BE2C (cell line): ENCODE measurements at regions not wholly inside any gene's neighbourhood (a gene's known extent, or its start where the extent isn't known, plus 50 kb on each side); places are given as distances from the start of the nearest gene placed in this dataset.

Source experiments
- DNase-seq: peaks from one replicate; pipeline ENCODE4 v3.0.0-alpha.2; 2020
- H3K27me3 ChIP-seq: fragments of 250-450 bp; sonication (Bioruptor Pico); 2 replicates; pipeline ENCODE4 v1.5.1; 2020; ENCODE audit warnings: mild to moderate bottlenecking
- H3K36me3 ChIP-seq: fragments of 250-450 bp; sonication (Bioruptor Pico); 2 replicates; pipeline ENCODE4 v1.5.1; 2020; ENCODE audit warnings: mild to moderate bottlenecking
- H3K4me1 ChIP-seq: fragments of 250-450 bp; sonication (Bioruptor Pico); 2 replicates; pipeline ENCODE4 v1.5.1; 2020
- H3K4me3 ChIP-seq: 2 replicates; pipeline ENCODE4 v1.5.1; 2011; ENCODE audit warnings: low read depth, low read length
- H3K9me3 ChIP-seq: fragments of 250-450 bp; sonication (Bioruptor Pico); 2 replicates; pipeline ENCODE4 v1.5.1; 2020
- TF ChIP-seq, protein P1 (sequence below): IDR thresholded peaks from 2 replicates; pipeline ENCODE4 v1.5.1; 2012; ENCODE audit warnings: mild to moderate bottlenecking, low read depth, low read length

DNA sequence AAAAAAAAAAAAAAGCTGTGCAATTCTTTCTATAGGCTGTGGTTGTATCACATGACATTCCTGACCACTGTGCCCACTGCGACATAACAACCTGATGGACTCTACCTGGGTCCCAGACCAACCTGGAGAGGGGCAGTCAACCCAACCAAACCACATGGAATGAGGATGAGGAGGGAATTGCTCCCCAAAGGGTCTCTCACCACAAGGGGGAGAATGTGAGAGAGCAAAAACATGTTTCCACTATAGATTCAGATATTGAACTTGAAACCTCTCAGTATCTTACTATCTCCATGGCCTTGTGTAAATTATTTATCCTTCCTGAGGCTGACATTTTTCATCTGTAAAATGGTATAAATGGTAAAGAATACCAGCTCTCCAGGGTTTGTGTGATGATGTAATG, 66.9 kb upstream of the SV2C start:
- Histone ChIP-seq H3K27me3 (no peaks in the 10 kb centered on the region; the same call in 1 of the 2 replicates), H3K9me3 (no peaks in the 10 kb centered on the region), H3K4me3 (no peak overlapping the region), H3K36me3 (no peaks in the 10 kb centered on the region), H3K4me1 (no peaks in the 10 kb centered on the region)
- DNase-seq, result no peak
- TF ChIP-seq, protein P1, sequence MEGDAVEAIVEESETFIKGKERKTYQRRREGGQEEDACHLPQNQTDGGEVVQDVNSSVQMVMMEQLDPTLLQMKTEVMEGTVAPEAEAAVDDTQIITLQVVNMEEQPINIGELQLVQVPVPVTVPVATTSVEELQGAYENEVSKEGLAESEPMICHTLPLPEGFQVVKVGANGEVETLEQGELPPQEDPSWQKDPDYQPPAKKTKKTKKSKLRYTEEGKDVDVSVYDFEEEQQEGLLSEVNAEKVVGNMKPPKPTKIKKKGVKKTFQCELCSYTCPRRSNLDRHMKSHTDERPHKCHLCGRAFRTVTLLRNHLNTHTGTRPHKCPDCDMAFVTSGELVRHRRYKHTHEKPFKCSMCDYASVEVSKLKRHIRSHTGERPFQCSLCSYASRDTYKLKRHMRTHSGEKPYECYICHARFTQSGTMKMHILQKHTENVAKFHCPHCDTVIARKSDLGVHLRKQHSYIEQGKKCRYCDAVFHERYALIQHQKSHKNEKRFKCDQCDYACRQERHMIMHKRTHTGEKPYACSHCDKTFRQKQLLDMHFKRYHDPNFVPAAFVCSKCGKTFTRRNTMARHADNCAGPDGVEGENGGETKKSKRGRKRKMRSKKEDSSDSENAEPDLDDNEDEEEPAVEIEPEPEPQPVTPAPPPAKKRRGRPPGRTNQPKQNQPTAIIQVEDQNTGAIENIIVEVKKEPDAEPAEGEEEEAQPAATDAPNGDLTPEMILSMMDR, result peak; percentile 19; the same call in 1 of the 2 replicates

DNA sequence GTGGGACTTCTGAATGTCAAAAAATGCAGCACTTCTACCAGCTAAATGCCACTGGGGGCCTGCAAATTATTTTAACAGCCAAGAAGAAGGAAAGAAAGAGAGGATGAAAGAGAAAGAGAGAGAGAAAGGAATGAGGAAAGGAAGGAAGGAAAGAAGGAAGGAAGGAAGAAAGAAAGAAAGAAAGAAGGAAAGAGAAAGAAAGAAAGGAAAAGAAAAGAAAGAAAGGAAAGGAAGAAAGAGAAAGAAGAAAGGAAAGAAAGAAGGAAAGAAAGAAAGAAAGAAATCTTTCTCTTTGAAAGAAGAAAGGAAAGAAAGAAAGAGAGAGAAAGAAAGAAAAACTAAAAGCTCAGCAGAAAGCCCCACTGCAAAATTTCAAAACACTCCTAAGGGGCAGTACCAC, 69.2 kb upstream of the SV2C start:
- H3K9me3 ChIP-seq, result no peaks in the 10 kb centered on the region
- TF ChIP-seq, protein P1, result no peak
- H3K27me3 ChIP-seq, result no peaks in the 10 kb centered on the region
- H3K36me3 ChIP-seq, result no peaks in the 10 kb centered on the region
- H3K4me1 ChIP-seq, result no peaks in the 10 kb centered on the region
- H3K4me3 ChIP-seq, result no peak overlapping the region
- no peak for DNase-seq

DNA sequence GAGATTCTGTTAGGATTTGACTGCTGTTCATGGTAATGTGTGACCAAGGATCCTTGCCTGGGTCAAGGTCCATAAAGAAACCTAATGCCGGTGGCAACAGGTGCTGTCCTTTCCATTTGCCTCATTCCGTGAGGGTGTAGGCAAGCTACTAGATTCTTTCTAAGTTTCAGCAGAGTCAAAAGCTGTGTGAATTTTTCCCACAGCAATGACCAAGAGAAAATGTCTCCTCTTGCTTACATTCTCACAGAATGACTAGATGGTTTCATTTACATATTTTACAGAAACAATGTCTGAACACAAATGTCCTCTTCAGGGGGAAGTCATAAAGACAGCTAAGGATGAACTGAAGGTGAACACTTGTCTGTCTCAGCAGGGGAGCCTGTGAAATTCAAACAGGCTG, 75.3 kb upstream of the SV2C start:
- no peaks in the 10 kb centered on the region for H3K36me3 ChIP-seq
- DNase-seq, result no peak
- TF ChIP-seq, protein P1, result no peak
- no peaks in the 10 kb centered on the region for H3K9me3 ChIP-seq
- H3K4me1 ChIP-seq, result no peaks in the 10 kb centered on the region
- no peak overlapping the region for H3K4me3 ChIP-seq
- no peaks in the 10 kb centered on the region for H3K27me3 ChIP-seq

DNA sequence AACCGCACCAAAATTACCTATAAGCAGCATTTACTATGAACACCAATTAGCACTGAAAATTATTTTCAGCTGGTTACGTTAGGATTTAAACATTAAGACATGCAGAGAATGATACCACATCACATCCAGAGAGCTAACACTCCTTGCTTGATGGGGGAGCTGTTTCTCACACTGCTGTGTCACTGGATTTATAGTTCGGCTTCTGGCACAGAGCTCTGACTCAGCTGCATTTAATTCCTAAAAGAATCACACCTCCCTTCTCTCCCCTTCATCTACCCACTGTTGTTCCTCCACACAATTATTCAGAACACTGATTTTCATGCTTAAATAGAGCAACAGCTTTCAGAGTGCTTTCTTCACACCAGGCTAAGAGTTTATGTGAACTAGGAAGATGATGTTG, 82.6 kb upstream of the SV2C start:
- no peaks in the 10 kb centered on the region; the same call in 1 of the 2 replicates for H3K9me3 ChIP-seq
- TF ChIP-seq, protein P1, result no peak
- no peaks in the 10 kb centered on the region for H3K4me1 ChIP-seq
- no peak overlapping the region for H3K4me3 ChIP-seq
- DNase-seq, result no peak
- no peaks in the 10 kb centered on the region for H3K27me3 ChIP-seq
- H3K36me3 ChIP-seq, result no peaks in the 10 kb centered on the region

DNA sequence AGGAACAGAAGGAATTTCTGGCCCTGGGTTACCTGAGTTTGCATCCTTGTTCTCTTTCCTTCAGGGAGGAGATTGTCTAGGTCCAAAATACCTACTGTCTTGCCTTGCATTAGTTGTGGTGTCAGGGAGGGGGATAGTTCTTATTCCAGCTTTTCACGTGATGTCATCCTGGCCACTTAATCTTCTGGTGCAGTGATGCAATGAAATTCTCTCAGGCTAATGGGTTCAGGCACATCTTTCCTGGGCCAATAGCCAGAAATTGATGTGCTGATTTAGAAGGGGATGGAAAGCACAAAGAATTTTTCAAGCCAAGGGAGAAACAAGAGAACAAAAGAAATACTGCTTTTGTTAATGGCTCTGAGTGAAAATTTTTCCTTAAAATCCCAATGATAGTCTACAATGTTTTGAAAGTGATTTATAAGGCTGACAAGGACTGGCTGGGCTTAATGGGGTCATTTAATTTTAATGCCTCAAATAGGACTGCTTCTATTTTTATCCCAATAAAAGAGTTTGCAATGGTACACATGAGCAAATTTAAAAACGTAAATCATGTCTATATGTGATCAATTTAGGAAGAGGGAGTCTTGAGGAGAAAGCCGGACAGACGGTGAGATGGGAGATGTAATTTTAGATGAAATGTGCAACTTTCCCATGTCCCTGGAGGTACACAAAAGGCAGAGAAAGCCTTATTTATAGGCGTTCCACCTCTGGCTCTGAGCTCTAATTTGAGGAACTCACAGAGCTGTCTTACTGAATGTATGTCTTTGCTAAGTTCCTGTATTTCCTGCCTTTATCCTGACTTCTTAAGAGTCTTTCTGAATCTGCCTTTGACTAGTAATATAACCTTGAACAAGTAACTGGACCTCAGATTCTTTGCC, 89.3 kb upstream of the SV2C start:
- Histone ChIP-seq H3K4me1 (no peaks in the 10 kb centered on the region), H3K4me3 (no peak overlapping the region), H3K9me3 (no peaks in the 10 kb centered on the region; the same call in 1 of the 2 replicates), H3K36me3 (no peaks in the 10 kb centered on the region), H3K27me3 (no peaks in the 10 kb centered on the region)
- TF ChIP-seq, protein P1, result no peak
- no peak for DNase-seq

DNA sequence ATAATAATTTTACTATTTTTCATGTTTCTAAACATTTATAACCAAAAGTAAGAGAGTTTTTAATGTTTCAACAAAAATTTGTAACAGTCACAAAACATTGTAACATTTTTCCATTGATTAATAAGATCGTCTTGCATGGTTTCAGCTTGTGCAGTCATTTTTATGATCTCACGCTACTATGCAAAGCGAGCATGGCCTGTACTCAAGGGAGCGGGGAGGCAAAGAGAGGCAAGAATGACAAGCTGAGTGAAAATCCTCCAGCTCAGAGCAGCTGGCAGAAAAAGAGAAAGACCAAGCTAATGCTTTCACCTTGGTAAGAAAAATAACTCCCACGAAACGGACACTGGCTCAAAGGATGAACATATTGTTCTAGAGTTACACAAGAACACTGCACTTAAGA, 90.0 kb upstream of the SV2C start:
- no peaks in the 10 kb centered on the region for H3K36me3 ChIP-seq
- no peaks in the 10 kb centered on the region for H3K9me3 ChIP-seq
- TF ChIP-seq, protein P1, result no peak
- no peak overlapping the region for H3K4me3 ChIP-seq
- H3K27me3 ChIP-seq, result no peaks in the 10 kb centered on the region
- DNase-seq, result no peak
- H3K4me1 ChIP-seq, result no peaks in the 10 kb centered on the region
